HepG2 (cell line): ENCODE measurements at regions not wholly inside any gene's neighbourhood (a gene's known extent, or its start where the extent isn't known, plus 50 kb on each side); places are given as distances from the start of the nearest gene placed in this dataset.

ENCODE experiments used
- ATAC-seq: fragments of 200-7000 bp; cut with Tn5 transposase; 3 replicates; pipeline ENCODE4 v1.9.1; 2020; ENCODE audit warnings: mild to moderate bottlenecking, moderate library complexity
- BruUV-seq: library from RNA; stranded (reverse); fragments of 400-500 nt; replicated peaks from 2 replicates; lab custom pipeline; 2021; lab: Mats Ljungman, UMichigan
- CTCF ChIA-PET: fragments of 300-600 bp; formaldehyde crosslinking; extraction: SDS; loops from one replicate; lab custom pipeline; 2021; ENCODE audit warnings: low total read pairs, inconsistent platforms, low intra/inter-chr PET ratio; lab: Yijun Ruan, JAX
- POLR2A ChIA-PET: fragments of 350-600 bp; sonication (Branson Sonifier 250); formaldehyde crosslinking; loops from one replicate; lab custom pipeline; 2020; ENCODE audit warnings: antibody characterized with exemption, inconsistent platforms; lab: Yijun Ruan, JAX
- DNase-seq: peaks from one replicate; pipeline ENCODE4 v3.0.0-alpha.2; 2015; ENCODE audit warnings: low spot score
- FAIRE-seq: peaks from 3 replicates; lab custom pipeline; 2011; peaks lifted over from hg19 to GRCh38; lab: Jason Lieb, UNC
- H2AFZ ChIP-seq: one replicate; pipeline ENCODE4 v1.6.1; 2011; ENCODE audit warnings: low read length, inconsistent platforms
- H3K27ac ChIP-seq: fragments of 300-600 bp; 3 replicates; pipeline ENCODE4 v1.8.0; 2011; ENCODE audit warnings: mixed run types, mild to moderate bottlenecking, mixed read lengths, low read length, inconsistent platforms; ENCODE audit not compliant: insufficient read depth; ENCODE audit errors: extremely low read length
- H3K27me3 ChIP-seq, 2 experiments: fragments of 200-600 bp in 1 of 2; 2 replicates in 1 of 2; 3 replicates in 1 of 2; pipeline versions ENCODE4 v1.6.0 to v1.8.0; 2011; ENCODE audit warnings: low read length in 2 of 2, mild to moderate bottlenecking in 2 of 2, moderate library complexity in 2 of 2, inconsistent platforms in 1 of 2; ENCODE audit not compliant: insufficient read depth in 2 of 2, control insufficient read depth in 1 of 2
- H3K36me3 ChIP-seq, 2 experiments: fragments of 200-600 bp in 1 of 2; replicated peaks in 1 of 2; 2 replicates in 1 of 2; 3 replicates in 1 of 2; pipeline versions ENCODE4 v1.5.1 to v1.8.0; 2011; ENCODE audit warnings: low read length in 2 of 2, inconsistent platforms in 1 of 2; ENCODE audit not compliant: insufficient read depth in 2 of 2, control insufficient read depth in 1 of 2
- H3K4me1 ChIP-seq: 2 replicates; pipeline ENCODE4 v1.5.1; 2012; ENCODE audit warnings: low read length, inconsistent platforms; ENCODE audit not compliant: insufficient read depth
- H3K4me2 ChIP-seq: 2 replicates; pipeline ENCODE4 v1.6.0; 2011; ENCODE audit warnings: low read depth, low read length, inconsistent platforms
- H3K4me3 ChIP-seq, 3 experiments: fragments of 200-600 bp in 1 of 3; sonication (generic), shearing (Covaris generic) in 1 of 3; replicated peaks in 1 of 3; 2 replicates each; pipeline ENCODE4 v1.5.1; 2011 to 2016; ENCODE audit warnings: low read length in 3 of 3, inconsistent platforms in 2 of 3, low read depth in 2 of 3, mild to moderate bottlenecking in 2 of 3, control low read depth in 1 of 3, mixed read lengths in 1 of 3; ENCODE audit not compliant: insufficient read depth in 1 of 3
- H3K79me2 ChIP-seq: one replicate; pipeline ENCODE4 v1.6.1; 2011; ENCODE audit warnings: low read length, inconsistent platforms; ENCODE audit not compliant: insufficient read depth
- H3K9ac ChIP-seq: 2 replicates; pipeline ENCODE4 v1.6.0; 2011; ENCODE audit warnings: mild to moderate bottlenecking, low read depth, low read length, inconsistent platforms; ENCODE audit not compliant: insufficient read depth
- H3K9me3 ChIP-seq: 2 replicates; pipeline ENCODE4 v1.5.1; 2012; ENCODE audit warnings: mild to moderate bottlenecking, low read length
- H4K20me1 ChIP-seq: 2 replicates; pipeline ENCODE4 v1.6.0; 2011; ENCODE audit warnings: inconsistent platforms, mild to moderate bottlenecking, low read length, moderate library complexity; ENCODE audit not compliant: insufficient read depth
- MYNN ChIP-seq: sonication (generic); formaldehyde crosslinking; IDR thresholded peaks from 2 replicates; pipeline ENCODE4 v1.4.0; 2020; ENCODE audit warnings: mild to moderate bottlenecking, low read depth, missing genetic modification reagents
- ZBTB49 ChIP-seq: sonication (generic); formaldehyde crosslinking; IDR thresholded peaks from 2 replicates; pipeline ENCODE4 v1.4.0; 2020; ENCODE audit warnings: missing genetic modification reagents, borderline replicate concordance
- ZBTB7B ChIP-seq: sonication (generic); formaldehyde crosslinking; IDR thresholded peaks from 2 replicates; pipeline ENCODE4 v1.4.0; 2020; ENCODE audit warnings: missing genetic modification reagents
- ZNF296 ChIP-seq: sonication (generic); formaldehyde crosslinking; conservative IDR thresholded peaks from 2 replicates; pipeline ENCODE4 v1.5.0; 2020; ENCODE audit warnings: mild to moderate bottlenecking, missing genetic modification reagents
- ZNF557 ChIP-seq: sonication (generic); formaldehyde crosslinking; IDR thresholded peaks from 2 replicates; pipeline ENCODE4 v1.4.0; 2020; ENCODE audit warnings: missing genetic modification reagents
- WGBS: methylation state at CpG from one replicate; pipeline ENCODE4 v1.1.6; 2017; ENCODE audit warnings: low lambda C conversion rate; 5-methylcytosine and 5-hydroxymethylcytosine counted together
- in situ Hi-C: cut with HindIII; loops from 2 replicates; pipeline ENCODE4 v1.10.0; 2017; ENCODE audit warnings: low pct_unique_long_range_greater_than_20kb; ENCODE audit not compliant: extremely low pct_ligation_motif_present
- intact Hi-C: fragments of 100-400 bp; cut with micrococcal nuclease; formaldehyde crosslinking; loops from one replicate; pipeline ENCODE4 v1.10.0; 2022; ENCODE audit not compliant: unreplicated experiment
- TF ChIP-seq, protein P1 (sequence below): sonication (generic); formaldehyde crosslinking; IDR thresholded peaks from 2 replicates; pipeline ENCODE4 v1.4.0; 2020; ENCODE audit warnings: missing genetic modification reagents

- no peaks in the 10 kb centered on the region for H3K79me2 ChIP-seq
- no peak for FAIRE-seq
- no peak for TF ChIP-seq ZNF296
- TF ChIP-seq, protein P1, sequence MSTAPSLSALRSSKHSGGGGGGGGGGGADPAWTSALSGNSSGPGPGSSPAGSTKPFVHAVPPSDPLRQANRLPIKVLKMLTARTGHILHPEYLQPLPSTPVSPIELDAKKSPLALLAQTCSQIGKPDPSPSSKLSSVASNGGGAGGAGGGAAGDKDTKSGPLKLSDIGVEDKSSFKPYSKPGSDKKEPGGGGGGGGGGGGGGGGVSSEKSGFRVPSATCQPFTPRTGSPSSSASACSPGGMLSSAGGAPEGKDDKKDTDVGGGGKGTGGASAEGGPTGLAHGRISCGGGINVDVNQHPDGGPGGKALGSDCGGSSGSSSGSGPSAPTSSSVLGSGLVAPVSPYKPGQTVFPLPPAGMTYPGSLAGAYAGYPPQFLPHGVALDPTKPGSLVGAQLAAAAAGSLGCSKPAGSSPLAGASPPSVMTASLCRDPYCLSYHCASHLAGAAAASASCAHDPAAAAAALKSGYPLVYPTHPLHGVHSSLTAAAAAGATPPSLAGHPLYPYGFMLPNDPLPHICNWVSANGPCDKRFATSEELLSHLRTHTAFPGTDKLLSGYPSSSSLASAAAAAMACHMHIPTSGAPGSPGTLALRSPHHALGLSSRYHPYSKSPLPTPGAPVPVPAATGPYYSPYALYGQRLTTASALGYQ (CRISPR knock-in tag): no peak
- TF ChIP-seq MYNN: no peak
- no peak for TF ChIP-seq ZBTB7B (CRISPR knock-in tag)
- no peak for TF ChIP-seq ZBTB49 (CRISPR knock-in tag)
- TF ChIP-seq ZNF557 (CRISPR knock-in tag): no peak
- TF ChIP-seq, all 625 proteins: peak for 0
- intact Hi-C loops (no loop called here), in situ Hi-C loops (no loop called here)
- DNase-seq (no peak), ATAC-seq (no peak)
- POLR2A ChIA-PET: no interaction called here
- 19% methylated on average over 5 of the region's 5 CpGs for WGBS
- H3K9me3 ChIP-seq: peaks cover 16% of the 10 kb centered on the region
- no peak overlapping the region for H3K27ac ChIP-seq
- BruUV-seq: no TSS peak
- no peak overlapping the region for H3K4me2 ChIP-seq
- no peaks in the 10 kb centered on the region for H3K36me3 ChIP-seq
- H3K4me1 ChIP-seq: no peaks in the 10 kb centered on the region
- no peaks in the 10 kb centered on the region for H4K20me1 ChIP-seq
- no peak overlapping the region for H2AFZ ChIP-seq
- no peak overlapping the region for H3K9ac ChIP-seq
- H3K27me3 ChIP-seq: no peaks in the 10 kb centered on the region
- CTCF ChIA-PET: no interaction called here
- no peak overlapping the region for H3K4me3 ChIP-seq
These were observed 219.5 kb upstream of the KCND2 start for GRCh38 chr7:120053390-120053961.
